ENCODE measurements at regions not wholly inside any gene's neighbourhood (a gene's known extent, or its start where the extent isn't known, plus 50 kb on each side); places are given as distances from the start of the nearest gene placed in this dataset.

- H3K4me3 ChIP-seq (ENCODE audit: low read depth, low read length): no peak overlapping the region
- TF ChIP-seq, protein P1, sequence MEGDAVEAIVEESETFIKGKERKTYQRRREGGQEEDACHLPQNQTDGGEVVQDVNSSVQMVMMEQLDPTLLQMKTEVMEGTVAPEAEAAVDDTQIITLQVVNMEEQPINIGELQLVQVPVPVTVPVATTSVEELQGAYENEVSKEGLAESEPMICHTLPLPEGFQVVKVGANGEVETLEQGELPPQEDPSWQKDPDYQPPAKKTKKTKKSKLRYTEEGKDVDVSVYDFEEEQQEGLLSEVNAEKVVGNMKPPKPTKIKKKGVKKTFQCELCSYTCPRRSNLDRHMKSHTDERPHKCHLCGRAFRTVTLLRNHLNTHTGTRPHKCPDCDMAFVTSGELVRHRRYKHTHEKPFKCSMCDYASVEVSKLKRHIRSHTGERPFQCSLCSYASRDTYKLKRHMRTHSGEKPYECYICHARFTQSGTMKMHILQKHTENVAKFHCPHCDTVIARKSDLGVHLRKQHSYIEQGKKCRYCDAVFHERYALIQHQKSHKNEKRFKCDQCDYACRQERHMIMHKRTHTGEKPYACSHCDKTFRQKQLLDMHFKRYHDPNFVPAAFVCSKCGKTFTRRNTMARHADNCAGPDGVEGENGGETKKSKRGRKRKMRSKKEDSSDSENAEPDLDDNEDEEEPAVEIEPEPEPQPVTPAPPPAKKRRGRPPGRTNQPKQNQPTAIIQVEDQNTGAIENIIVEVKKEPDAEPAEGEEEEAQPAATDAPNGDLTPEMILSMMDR (IDR thresholded peaks at IDR 0.05; ENCODE audit: low read depth, low read length, missing control alignments): no peak
- no peak for DNase-seq (ENCODE audit: low read depth)
Observed at GRCh38 chr2:236977063-236977851, 108.4 kb upstream of the COPS8 start.

GRCh38 chr2:236977852-236978398 is 107.8 kb upstream of the COPS8 start:
- TF ChIP-seq, protein P1 (IDR thresholded peaks at IDR 0.05; ENCODE audit: low read depth, low read length, missing control alignments): no peak
- no peak for DNase-seq (ENCODE audit: low read depth)

GRCh38 chr2:236979664-236980063 is 106.0 kb upstream of the COPS8 start:
- H3K4me3 ChIP-seq (ENCODE audit: low read depth, low read length): no peak overlapping the region
- TF ChIP-seq, protein P1 (IDR thresholded peaks at IDR 0.05; ENCODE audit: low read depth, low read length, missing control alignments): no peak
- DNase-seq (ENCODE audit: low read depth): no peak

More at GRCh38 chr2:236977852-236978398, 107.8 kb upstream of the COPS8 start:
- H3K4me3 ChIP-seq (ENCODE audit: low read depth, low read length): no peak overlapping the region

DNA sequence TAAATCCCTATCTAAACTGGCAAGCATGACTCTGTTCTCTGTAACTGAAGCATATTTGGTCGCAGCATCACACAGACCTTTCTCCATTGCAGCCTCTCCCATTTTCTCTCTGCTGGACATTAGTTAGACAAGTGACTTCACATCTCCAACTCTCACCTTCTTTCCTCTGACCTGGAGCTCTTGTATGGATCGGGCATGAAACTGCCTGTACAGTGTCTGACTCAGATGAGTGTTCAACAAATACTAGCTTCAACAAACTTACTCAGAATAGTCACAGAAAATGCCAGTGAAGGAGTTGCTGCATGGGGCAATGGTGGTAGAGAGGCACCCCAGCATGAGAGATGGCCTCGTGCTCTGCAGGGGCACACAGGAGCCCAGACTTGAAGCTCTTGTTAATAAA is 104.7 kb upstream of the COPS8 start:
- no peak for DNase-seq (ENCODE audit: low read depth)
- TF ChIP-seq, protein P1 (IDR thresholded peaks at IDR 0.05; ENCODE audit: low read depth, low read length, missing control alignments): no peak
- H3K4me3 ChIP-seq (ENCODE audit: low read depth, low read length): no peak overlapping the region

DNA sequence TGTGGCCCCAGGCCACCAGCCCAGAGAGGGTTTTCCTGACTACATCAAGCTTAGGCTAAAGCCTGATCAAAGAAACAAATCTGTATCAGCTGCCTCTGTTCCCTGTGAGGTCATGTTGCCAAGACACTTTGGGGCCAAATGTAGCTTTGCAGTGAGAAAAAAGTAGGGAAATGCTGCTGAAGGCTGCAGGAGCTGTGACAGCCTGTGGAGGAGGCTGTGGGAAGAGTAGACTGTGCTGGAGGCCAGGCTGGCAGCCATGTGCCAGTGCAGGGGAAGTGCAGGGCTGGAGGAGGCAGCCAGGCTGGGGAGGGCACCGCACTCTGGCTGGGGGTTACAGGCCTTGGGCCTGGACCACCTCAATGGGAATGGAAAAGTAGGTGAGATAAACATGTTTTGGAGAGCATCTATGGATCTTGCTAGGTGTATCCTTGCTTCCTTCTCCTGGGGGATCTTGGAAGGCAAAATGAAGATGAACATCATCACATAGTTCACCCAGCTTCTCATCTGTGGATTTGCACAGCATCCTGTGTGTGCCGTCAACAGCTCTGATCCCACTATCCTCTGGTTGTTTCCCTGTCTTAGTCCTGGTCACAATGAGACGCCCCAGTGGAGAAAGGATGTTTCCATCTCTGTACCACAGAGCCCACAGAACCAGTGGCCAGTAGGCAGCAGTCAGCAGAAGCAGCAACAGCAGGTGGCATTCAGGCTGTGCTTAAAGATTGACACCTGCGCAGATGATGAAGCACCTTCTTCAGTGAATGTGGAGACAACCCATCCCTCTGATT is 103.8 kb upstream of the COPS8 start:
- TF ChIP-seq, protein P1 (IDR thresholded peaks at IDR 0.05; ENCODE audit: low read depth, low read length, missing control alignments): no peak
- no peak overlapping the region for H3K4me3 ChIP-seq (ENCODE audit: low read depth, low read length)
- no peak for DNase-seq (ENCODE audit: low read depth)

- H3K4me3 ChIP-seq (ENCODE audit: low read depth, low read length): no peak overlapping the region
- no peak for DNase-seq (ENCODE audit: low read depth)
- TF ChIP-seq, protein P1 (IDR thresholded peaks at IDR 0.05; ENCODE audit: low read depth, low read length, missing control alignments): no peak
Observed at GRCh38 chr2:236982693-236983455, 102.8 kb upstream of the COPS8 start.

Measured in GM12864 (cell line).